ENCODE measurements at regions not wholly inside any gene's neighbourhood (a gene's known extent, or its start where the extent isn't known, plus 50 kb on each side); places are given as distances from the start of the nearest gene placed in this dataset.
A peak's percentile ranks its signal among the peaks of the same experiment; 100 is the strongest.

- peak in 2 of 5 experiments; percentile 8 to 72 for DNase-seq
Measured at GRCh38 chr17:413016-413350, 60.4 kb upstream of the RPH3AL start.

DNA sequence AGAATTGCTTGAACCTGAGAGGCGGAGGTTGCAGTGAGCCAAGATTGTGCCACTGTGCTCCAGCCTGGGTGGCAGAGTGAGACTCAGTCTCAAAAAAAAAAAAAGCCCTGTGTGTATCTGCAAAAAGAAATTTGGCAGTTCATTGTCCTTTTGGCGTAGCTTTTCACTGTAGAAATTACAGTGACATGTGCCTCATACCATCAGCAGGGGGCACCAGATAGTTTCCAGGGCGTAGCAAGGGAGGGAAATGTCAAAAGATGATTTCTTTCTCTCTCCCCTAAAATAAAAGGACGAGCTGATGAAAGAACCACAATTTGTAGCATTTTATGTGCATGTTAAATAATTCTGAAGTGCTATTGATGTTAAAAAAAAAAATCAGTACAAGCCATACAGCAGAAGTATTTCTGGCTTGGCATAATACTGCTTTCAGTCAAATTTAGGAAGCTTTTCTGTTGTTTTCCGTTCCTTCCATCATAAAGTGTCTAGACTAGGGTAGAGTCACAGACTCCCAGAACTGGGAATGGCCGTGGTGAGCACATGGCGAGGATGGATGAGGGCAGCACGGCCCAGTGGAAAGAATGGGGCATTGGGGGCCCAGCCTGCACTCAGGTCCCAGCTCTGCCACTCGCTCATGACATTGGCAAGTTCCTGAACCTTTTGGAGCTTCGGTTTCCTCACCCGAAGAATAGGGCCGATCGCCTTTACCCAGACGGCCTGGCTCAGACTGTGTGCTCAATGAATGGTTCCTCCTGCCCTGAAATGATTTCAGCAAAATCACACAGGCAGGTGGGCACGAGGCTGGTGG lies 59.8 kb upstream of the RPH3AL start:
- peak in 4 of 5 experiments; percentile 52 to 83 (median 56) for DNase-seq

GRCh38 chr17:411421-412120 lies 59.0 kb upstream of the RPH3AL start:
- no peak for DNase-seq

DNA sequence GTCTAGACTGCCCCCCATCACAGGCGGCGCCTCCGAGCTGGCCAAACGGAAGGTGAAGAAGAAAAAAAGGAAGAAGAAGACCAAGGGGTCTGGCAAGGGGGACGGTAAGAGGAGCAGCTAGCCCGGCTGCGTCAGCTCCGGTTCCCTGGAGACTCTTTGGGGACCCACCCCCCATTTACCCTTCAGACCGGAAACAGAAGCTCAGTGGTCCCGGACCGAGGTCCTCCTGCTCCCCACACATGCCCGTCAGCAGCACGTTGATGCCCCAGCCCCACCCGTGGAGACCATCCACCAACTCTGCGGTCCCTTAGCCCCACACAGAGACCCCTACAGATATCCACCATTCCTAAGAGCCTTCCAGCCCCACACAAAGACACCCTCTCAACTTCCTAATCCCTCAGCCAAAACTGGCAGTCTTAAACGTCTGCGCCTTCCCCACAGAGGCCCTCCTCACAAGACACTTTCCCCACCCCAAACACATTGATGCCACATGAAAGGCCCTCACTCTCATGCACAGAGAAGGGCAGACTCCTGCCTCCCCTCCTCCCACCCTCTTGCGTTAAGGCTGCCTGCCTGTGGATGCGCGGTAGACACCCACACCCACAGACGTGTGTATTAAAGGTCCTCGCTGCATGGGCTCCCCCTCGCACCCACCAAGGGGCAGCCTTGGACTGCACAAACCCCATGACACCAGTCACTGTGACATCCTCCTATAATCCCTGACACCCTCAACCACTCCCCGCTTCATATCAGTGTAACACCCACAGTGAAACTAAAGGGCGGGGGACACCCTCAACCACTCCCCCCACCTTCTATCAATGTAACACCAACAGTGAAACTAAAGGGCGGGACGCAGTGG lies 58.2 kb upstream of the RPH3AL start:
- DNase-seq = peak in 4 of 5 experiments; percentile 19 to 92 (median 60)

- peak; percentile 98 to 99 (median 98) for DNase-seq
Measured at GRCh38 chr17:409848-410542, 57.4 kb upstream of the RPH3AL start.

- DNase-seq = no peak
Measured at GRCh38 chr17:409308-409847, 56.8 kb upstream of the RPH3AL start.

DNA sequence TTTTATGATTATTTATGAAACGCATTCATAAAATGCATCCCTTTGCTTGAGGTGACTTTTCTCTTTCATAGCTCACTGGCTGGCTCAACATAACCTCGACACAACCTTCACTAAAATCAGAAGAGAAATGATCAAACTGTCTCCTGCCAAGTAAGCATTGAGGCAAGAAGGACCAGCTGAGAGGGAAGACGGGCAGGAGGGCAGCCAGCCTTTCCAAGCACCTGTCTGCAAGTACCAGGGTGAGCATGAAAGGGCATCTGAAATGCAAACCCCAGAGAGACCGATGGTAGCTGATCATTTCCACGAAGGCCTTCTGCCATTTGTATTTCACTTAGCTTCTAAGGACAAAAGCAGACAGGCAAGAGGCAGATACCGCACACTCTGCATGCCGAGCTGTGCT lies 52.1 kb upstream of the RPH3AL start:
- DNase-seq = no peak
